ENCODE measurements at regions not wholly inside any gene's neighbourhood (a gene's known extent, or its start where the extent isn't known, plus 50 kb on each side); places are given as distances from the start of the nearest gene placed in this dataset.

- H3K36me3 ChIP-seq (ENCODE audit: control insufficient read depth, insufficient read depth, low read length) = no peaks in the 10 kb centered on the region
- intact Hi-C loops (cut with micrococcal nuclease) = no loop called here
- no peak overlapping the region for H3K27ac Mint-ChIP-seq
- no peaks in the 10 kb centered on the region for H3K9me3 Mint-ChIP-seq
- peaks cover 7% of the 10 kb centered on the region for H3K27me3 ChIP-seq (ENCODE audit: control insufficient read depth, insufficient read depth, low read length)
- no peak overlapping the region for H3K4me3 ChIP-seq (ENCODE audit: low read length)
- WGBS (ENCODE audit: insufficient coverage) = 33% methylated on average over 7 of the region's 7 CpGs
- ATAC-seq (no peak), DNase-seq (no peak)
- peaks cover 30 to 72% of the 10 kb centered on the region in 2 donors for H3K27me3 Mint-ChIP-seq (ENCODE audit: low read depth in 2 of 2)
- H3K4me1 Mint-ChIP-seq = no peaks in the 10 kb centered on the region
- H3K4me1 ChIP-seq (ENCODE audit: control insufficient read depth, insufficient read depth, low read length) = no peaks in the 10 kb centered on the region
- no peaks in the 10 kb centered on the region for H3K36me3 Mint-ChIP-seq
- TF ChIP-seq CTCF (IDR thresholded peaks at IDR 0.05) = no peak
- no peaks in the 10 kb centered on the region for H3K9me3 ChIP-seq (ENCODE audit: control insufficient read depth, insufficient read depth, low read length)
- H3K27ac ChIP-seq (ENCODE audit: low read length) = no peak overlapping the region
- no peak overlapping the region for H3K4me3 Mint-ChIP-seq
These were observed 215.8 kb downstream of the CEMIP2 start for GRCh38 chr9:71552480-71552879.

GRCh38 chr9:71549023-71549422 lies 219.3 kb downstream of the CEMIP2 start:
- no peaks in the 10 kb centered on the region for H3K36me3 ChIP-seq (ENCODE audit: control insufficient read depth, insufficient read depth, low read length)
- TF ChIP-seq CTCF (IDR thresholded peaks at IDR 0.05) = no peak
- DNase-seq (no peak), ATAC-seq (no peak)
- Mint-ChIP-seq H3K36me3 (no peaks in the 10 kb centered on the region), H3K4me1 (no peaks in the 10 kb centered on the region), H3K27ac (no peak overlapping the region), H3K9me3 (no peaks in the 10 kb centered on the region), H3K27me3 (ENCODE audit: low read depth in 2 of 2) (peaks cover 22 to 66% of the 10 kb centered on the region in 2 donors), H3K4me3 (no peak overlapping the region)
- H3K27ac ChIP-seq (ENCODE audit: low read length) = no peak overlapping the region
- H3K9me3 ChIP-seq (ENCODE audit: control insufficient read depth, insufficient read depth, low read length) = no peaks in the 10 kb centered on the region
- no peaks in the 10 kb centered on the region for H3K4me1 ChIP-seq (ENCODE audit: control insufficient read depth, insufficient read depth, low read length)
- 7% methylated on average over 2 of the region's 2 CpGs for WGBS (ENCODE audit: insufficient coverage)
- H3K4me3 ChIP-seq (ENCODE audit: low read length) = no peak overlapping the region
- H3K27me3 ChIP-seq (ENCODE audit: control insufficient read depth, insufficient read depth, low read length) = peaks cover 7% of the 10 kb centered on the region
- intact Hi-C loops (cut with micrococcal nuclease) = no loop called here

- Histone ChIP-seq H3K27me3 (ENCODE audit: control insufficient read depth, insufficient read depth, low read length) (peaks cover 5% of the 10 kb centered on the region), H3K4me1 (ENCODE audit: control insufficient read depth, insufficient read depth, low read length) (no peaks in the 10 kb centered on the region), H3K36me3 (ENCODE audit: control insufficient read depth, insufficient read depth, low read length) (no peaks in the 10 kb centered on the region), H3K27ac (ENCODE audit: low read length) (no peak overlapping the region), H3K9me3 (ENCODE audit: control insufficient read depth, insufficient read depth, low read length) (no peaks in the 10 kb centered on the region), H3K4me3 (ENCODE audit: low read length) (no peak overlapping the region)
- no peaks in the 10 kb centered on the region for H3K36me3 Mint-ChIP-seq
- no peak for ATAC-seq
- H3K4me3 Mint-ChIP-seq = no peak overlapping the region
- H3K27me3 Mint-ChIP-seq (ENCODE audit: low read depth in 2 of 2) = peaks cover 23 to 55% of the 10 kb centered on the region in 2 donors
- H3K4me1 Mint-ChIP-seq = no peaks in the 10 kb centered on the region
- WGBS (ENCODE audit: insufficient coverage) = 82% methylated on average over 3 of the region's 4 CpGs
- intact Hi-C loops (cut with micrococcal nuclease) = no loop called here
- no peak overlapping the region for H3K27ac Mint-ChIP-seq
- no peak for DNase-seq
- no peak for TF ChIP-seq CTCF (IDR thresholded peaks at IDR 0.05)
- H3K9me3 Mint-ChIP-seq = no peaks in the 10 kb centered on the region
These were observed 223.8 kb downstream of the CEMIP2 start for GRCh38 chr9:71544464-71544863.

GRCh38 chr9:71541436-71541835 lies 226.9 kb downstream of the CEMIP2 start:
- no peak for ATAC-seq
- intact Hi-C loops (cut with micrococcal nuclease) = no loop called here
- no peaks in the 10 kb centered on the region for H3K9me3 ChIP-seq (ENCODE audit: control insufficient read depth, insufficient read depth, low read length)

More at GRCh38 chr9:71541436-71541835, 226.9 kb downstream of the CEMIP2 start:
- H3K27ac ChIP-seq (ENCODE audit: low read length) = no peak overlapping the region
- Mint-ChIP-seq H3K27me3 (ENCODE audit: low read depth in 2 of 2) (peaks cover 18 to 39% of the 10 kb centered on the region in 2 donors), H3K4me1 (no peaks in the 10 kb centered on the region), H3K9me3 (no peaks in the 10 kb centered on the region), H3K36me3 (no peaks in the 10 kb centered on the region), H3K27ac (no peak overlapping the region), H3K4me3 (no peak overlapping the region)
- DNase-seq = no peak
- no peak overlapping the region for H3K4me3 ChIP-seq (ENCODE audit: low read length)
- no peaks in the 10 kb centered on the region for H3K36me3 ChIP-seq (ENCODE audit: control insufficient read depth, insufficient read depth, low read length)
- TF ChIP-seq CTCF (IDR thresholded peaks at IDR 0.05) = no peak
- 94% methylated on average over 2 of the region's 2 CpGs for WGBS (ENCODE audit: insufficient coverage)
- peaks cover 2% of the 10 kb centered on the region for H3K27me3 ChIP-seq (ENCODE audit: control insufficient read depth, insufficient read depth, low read length)
- no peaks in the 10 kb centered on the region for H3K4me1 ChIP-seq (ENCODE audit: control insufficient read depth, insufficient read depth, low read length)
